ENCODE measurements at regions not wholly inside any gene's neighbourhood (a gene's known extent, or its start where the extent isn't known, plus 50 kb on each side); places are given as distances from the start of the nearest gene placed in this dataset.
"Not testable (repeated sequence)": the region's sequence is repeated elsewhere in the genome, so short reads cannot be mapped to it uniquely, and the experiment has no call there.

DNA sequence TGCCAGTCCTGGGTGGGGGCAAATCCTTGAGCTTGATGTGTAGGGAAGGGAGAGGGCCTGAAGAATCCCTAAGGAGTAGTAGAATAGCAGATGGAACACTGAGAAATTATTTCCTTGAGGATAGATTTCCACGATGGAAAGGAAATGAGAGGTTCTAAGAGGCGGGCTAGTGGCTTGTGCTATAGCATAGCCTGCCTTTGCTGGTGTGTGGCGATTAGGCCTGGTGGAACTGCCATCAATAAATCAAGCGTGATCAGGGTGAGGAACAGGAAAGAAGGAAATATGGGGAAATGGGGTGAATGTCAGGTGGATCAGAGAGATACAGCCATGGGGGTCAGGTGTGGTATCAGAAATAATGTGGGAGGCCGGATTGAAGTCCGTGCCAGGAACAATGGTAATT, 60.8 kb upstream of the BMP2K start:
- TF ChIP-seq, protein P1, sequence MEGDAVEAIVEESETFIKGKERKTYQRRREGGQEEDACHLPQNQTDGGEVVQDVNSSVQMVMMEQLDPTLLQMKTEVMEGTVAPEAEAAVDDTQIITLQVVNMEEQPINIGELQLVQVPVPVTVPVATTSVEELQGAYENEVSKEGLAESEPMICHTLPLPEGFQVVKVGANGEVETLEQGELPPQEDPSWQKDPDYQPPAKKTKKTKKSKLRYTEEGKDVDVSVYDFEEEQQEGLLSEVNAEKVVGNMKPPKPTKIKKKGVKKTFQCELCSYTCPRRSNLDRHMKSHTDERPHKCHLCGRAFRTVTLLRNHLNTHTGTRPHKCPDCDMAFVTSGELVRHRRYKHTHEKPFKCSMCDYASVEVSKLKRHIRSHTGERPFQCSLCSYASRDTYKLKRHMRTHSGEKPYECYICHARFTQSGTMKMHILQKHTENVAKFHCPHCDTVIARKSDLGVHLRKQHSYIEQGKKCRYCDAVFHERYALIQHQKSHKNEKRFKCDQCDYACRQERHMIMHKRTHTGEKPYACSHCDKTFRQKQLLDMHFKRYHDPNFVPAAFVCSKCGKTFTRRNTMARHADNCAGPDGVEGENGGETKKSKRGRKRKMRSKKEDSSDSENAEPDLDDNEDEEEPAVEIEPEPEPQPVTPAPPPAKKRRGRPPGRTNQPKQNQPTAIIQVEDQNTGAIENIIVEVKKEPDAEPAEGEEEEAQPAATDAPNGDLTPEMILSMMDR (IDR thresholded peaks at IDR 0.05) = not testable (repeated sequence)
- not testable (repeated sequence) for TF ChIP-seq POLR2A (IDR thresholded peaks at IDR 0.05)
